RWPE2 (cell line): ENCODE measurements at regions not wholly inside any gene's neighbourhood (a gene's known extent, or its start where the extent isn't known, plus 50 kb on each side); places are given as distances from the start of the nearest gene placed in this dataset.

Source experiments
- ATAC-seq: fragments of 200-7000 bp; cut with Tn5 transposase; 3 replicates; pipeline ENCODE4 v1.9.1; 2021; ENCODE audit warnings: low read depth
- DNase-seq: peaks from one replicate; pipeline ENCODE4 v3.0.0-alpha.2; 2020; ENCODE audit warnings: low spot score
- H3K27ac ChIP-seq: fragments of 450-650 bp; 2 replicates; pipeline ENCODE4 v1.5.1; 2017; ENCODE audit warnings: mild to moderate bottlenecking; ENCODE audit not compliant: poor library complexity, severe bottlenecking
- H3K27me3 ChIP-seq: fragments of 250-450 bp; sonication (Bioruptor Pico); 2 replicates; pipeline ENCODE4 v1.5.1; 2021; ENCODE audit warnings: mild to moderate bottlenecking, moderate library complexity; ENCODE audit not compliant: insufficient read depth, poor library complexity, severe bottlenecking
- H3K36me3 ChIP-seq: fragments of 250-450 bp; sonication (Bioruptor Pico); 2 replicates; pipeline ENCODE4 v1.5.1; 2020; ENCODE audit warnings: low read depth, mild to moderate bottlenecking, moderate library complexity
- H3K4me1 ChIP-seq: fragments of 250-450 bp; sonication (Bioruptor Pico); 2 replicates; pipeline ENCODE4 v1.5.1; 2021; ENCODE audit warnings: mild to moderate bottlenecking, moderate library complexity; ENCODE audit not compliant: insufficient read depth, poor library complexity, severe bottlenecking
- H3K4me3 ChIP-seq: fragments of 250-450 bp; sonication (Bioruptor Pico); 2 replicates; pipeline ENCODE4 v1.5.1; 2021; ENCODE audit warnings: mild to moderate bottlenecking, moderate library complexity; ENCODE audit not compliant: severe bottlenecking
- H3K9me3 ChIP-seq: fragments of 250-450 bp; sonication (Bioruptor Pico); 2 replicates; pipeline ENCODE4 v1.5.1; 2021; ENCODE audit warnings: mild to moderate bottlenecking, moderate library complexity; ENCODE audit not compliant: severe bottlenecking
- TF ChIP-seq, protein P1 (sequence below): fragments of 450-650 bp; IDR thresholded peaks from one replicate; pipeline ENCODE4 v1.5.1; 2017; ENCODE audit warnings: mild to moderate bottlenecking, moderate library complexity; ENCODE audit not compliant: poor library complexity, severe bottlenecking

GRCh38 chr1:239558559-239558958, 172.2 kb downstream of the CHRM3 start:
- peak; percentile 27; the same call in 2 of the 3 replicates for ATAC-seq
- no peak overlapping the region for H3K4me3 ChIP-seq
- peaks cover 12% of the 10 kb centered on the region for H3K4me1 ChIP-seq
- no peak for DNase-seq
- H3K9me3 ChIP-seq, result no peaks in the 10 kb centered on the region
- no peaks in the 10 kb centered on the region for H3K36me3 ChIP-seq
- no peaks in the 10 kb centered on the region for H3K27me3 ChIP-seq
- H3K27ac ChIP-seq, result no peak overlapping the region
- TF ChIP-seq, protein P1, sequence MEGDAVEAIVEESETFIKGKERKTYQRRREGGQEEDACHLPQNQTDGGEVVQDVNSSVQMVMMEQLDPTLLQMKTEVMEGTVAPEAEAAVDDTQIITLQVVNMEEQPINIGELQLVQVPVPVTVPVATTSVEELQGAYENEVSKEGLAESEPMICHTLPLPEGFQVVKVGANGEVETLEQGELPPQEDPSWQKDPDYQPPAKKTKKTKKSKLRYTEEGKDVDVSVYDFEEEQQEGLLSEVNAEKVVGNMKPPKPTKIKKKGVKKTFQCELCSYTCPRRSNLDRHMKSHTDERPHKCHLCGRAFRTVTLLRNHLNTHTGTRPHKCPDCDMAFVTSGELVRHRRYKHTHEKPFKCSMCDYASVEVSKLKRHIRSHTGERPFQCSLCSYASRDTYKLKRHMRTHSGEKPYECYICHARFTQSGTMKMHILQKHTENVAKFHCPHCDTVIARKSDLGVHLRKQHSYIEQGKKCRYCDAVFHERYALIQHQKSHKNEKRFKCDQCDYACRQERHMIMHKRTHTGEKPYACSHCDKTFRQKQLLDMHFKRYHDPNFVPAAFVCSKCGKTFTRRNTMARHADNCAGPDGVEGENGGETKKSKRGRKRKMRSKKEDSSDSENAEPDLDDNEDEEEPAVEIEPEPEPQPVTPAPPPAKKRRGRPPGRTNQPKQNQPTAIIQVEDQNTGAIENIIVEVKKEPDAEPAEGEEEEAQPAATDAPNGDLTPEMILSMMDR, result no peak

DNA sequence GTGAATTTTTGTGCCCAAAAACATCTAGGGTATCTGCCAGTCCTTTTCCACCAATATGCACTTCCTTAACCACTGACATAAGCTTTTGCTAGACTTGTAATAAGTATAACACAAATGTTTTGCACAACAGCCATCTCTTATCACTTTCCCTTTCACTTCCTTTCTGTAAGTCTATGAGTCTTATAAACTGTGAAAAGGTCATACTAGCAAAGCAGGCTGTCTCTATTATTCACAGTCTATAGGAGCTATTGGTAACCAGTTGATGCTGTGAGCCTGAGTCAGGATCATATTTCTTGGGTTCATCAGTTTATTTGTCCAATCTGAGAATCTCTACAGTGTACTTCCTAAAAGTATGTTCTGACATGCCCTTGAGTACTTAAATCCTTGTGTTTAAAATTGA, 172.6 kb downstream of the CHRM3 start:
- no peak overlapping the region for H3K27ac ChIP-seq
- H3K36me3 ChIP-seq, result no peaks in the 10 kb centered on the region
- no peaks in the 10 kb centered on the region for H3K9me3 ChIP-seq
- TF ChIP-seq, protein P1, result no peak
- peak; percentile 77 for ATAC-seq
- peaks cover 12% of the 10 kb centered on the region for H3K4me1 ChIP-seq
- no peak overlapping the region for H3K4me3 ChIP-seq
- no peak for DNase-seq
- no peaks in the 10 kb centered on the region for H3K27me3 ChIP-seq

DNA sequence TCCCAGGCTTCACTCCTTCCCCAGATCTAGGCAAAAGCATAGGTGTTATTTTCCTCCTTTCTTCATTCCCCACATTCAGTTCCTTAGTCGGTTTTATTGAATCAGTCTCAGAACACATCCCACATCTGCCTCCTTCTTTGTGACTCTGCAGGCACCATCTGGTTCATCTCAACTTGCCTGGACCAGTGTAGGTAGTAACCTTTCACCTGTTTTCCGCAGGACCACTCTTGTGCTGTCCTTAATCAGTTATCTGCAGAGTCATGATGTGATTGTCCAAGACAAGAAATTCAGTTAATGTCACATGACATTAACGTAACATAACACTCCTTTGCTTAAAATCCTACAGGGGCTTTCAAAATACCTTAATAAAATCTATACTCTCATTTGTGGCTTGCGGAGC, 174.6 kb downstream of the CHRM3 start:
- ATAC-seq (no peak), DNase-seq (no peak)
- H3K4me3 ChIP-seq, result no peak overlapping the region
- TF ChIP-seq, protein P1, result no peak
- H3K9me3 ChIP-seq, result no peaks in the 10 kb centered on the region
- no peak overlapping the region for H3K27ac ChIP-seq
- H3K4me1 ChIP-seq, result peaks cover 12% of the 10 kb centered on the region
- no peaks in the 10 kb centered on the region for H3K36me3 ChIP-seq
- H3K27me3 ChIP-seq, result no peaks in the 10 kb centered on the region

DNA sequence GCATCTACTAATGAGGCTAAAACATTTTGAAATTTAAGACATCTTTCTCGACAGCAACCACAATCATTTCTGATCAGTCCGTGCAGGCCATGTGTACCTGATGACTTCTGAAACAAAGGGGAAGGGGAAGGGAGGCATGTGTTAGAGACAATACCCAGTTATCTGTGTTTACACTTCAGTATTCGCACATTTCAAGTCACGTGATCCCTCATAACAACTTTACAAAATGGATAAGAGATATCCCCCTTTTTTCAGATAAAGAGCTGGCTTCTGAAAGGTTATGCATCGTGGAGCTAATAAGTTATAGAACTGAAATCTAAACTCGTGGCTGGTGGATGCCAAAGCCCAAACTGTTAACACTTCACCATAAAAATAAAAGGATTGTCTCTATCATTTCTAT, 175.7 kb downstream of the CHRM3 start:
- no peak for ATAC-seq
- no peak for DNase-seq
- Histone ChIP-seq H3K9me3 (no peaks in the 10 kb centered on the region), H3K4me1 (peaks cover 12% of the 10 kb centered on the region), H3K36me3 (no peaks in the 10 kb centered on the region), H3K4me3 (no peak overlapping the region), H3K27me3 (no peaks in the 10 kb centered on the region), H3K27ac (no peak overlapping the region)
- TF ChIP-seq, protein P1, result no peak

- H3K27ac ChIP-seq, result no peak overlapping the region
- no peak for DNase-seq
- no peak overlapping the region for H3K4me3 ChIP-seq
- no peaks in the 10 kb centered on the region for H3K36me3 ChIP-seq
- ATAC-seq, result no peak
- H3K9me3 ChIP-seq, result no peaks in the 10 kb centered on the region
- no peaks in the 10 kb centered on the region for H3K27me3 ChIP-seq
- peaks cover 8% of the 10 kb centered on the region for H3K4me1 ChIP-seq
- TF ChIP-seq, protein P1, result no peak
Observed at GRCh38 chr1:239563681-239564080, 177.3 kb downstream of the CHRM3 start.
